ENCODE measurements at regions not wholly inside any gene's neighbourhood (a gene's known extent, or its start where the extent isn't known, plus 50 kb on each side); places are given as distances from the start of the nearest gene placed in this dataset.
"Not testable (repeated sequence)": the region's sequence is repeated elsewhere in the genome, so short reads cannot be mapped to it uniquely, and the experiment has no call there.

- ATAC-seq (no peak), DNase-seq (ENCODE audit: low spot score) (no peak)
Measured at GRCh38 chr6:27148404-27148795, 99.1 kb upstream of the PRSS16 start.

GRCh38 chr6:27149150-27149549 lies 98.4 kb upstream of the PRSS16 start:
- DNase-seq (ENCODE audit: low spot score) (no peak), ATAC-seq (no peak)

GRCh38 chr6:27154696-27155095 lies 92.8 kb upstream of the PRSS16 start:
- no peak for ATAC-seq
- no peak for DNase-seq (ENCODE audit: low spot score)

- no peak for DNase-seq (ENCODE audit: low spot score)
- ATAC-seq, result no peak
Measured at GRCh38 chr6:27156874-27157458, 90.5 kb upstream of the PRSS16 start.

GRCh38 chr6:27157459-27158315 lies 89.8 kb upstream of the PRSS16 start:
- no peak for DNase-seq (ENCODE audit: low spot score)
- peak; percentile 80 for ATAC-seq

- no peak for ATAC-seq
- DNase-seq (ENCODE audit: low spot score), result no peak
Measured at GRCh38 chr6:27158316-27158643, 89.2 kb upstream of the PRSS16 start.

GRCh38 chr6:27159725-27160124 lies 87.8 kb upstream of the PRSS16 start:
- DNase-seq (ENCODE audit: low spot score), result no peak
- ATAC-seq, result no peak

- no peak for ATAC-seq
- no peak for DNase-seq (ENCODE audit: low spot score)
Measured at GRCh38 chr6:27161115-27161514, 86.4 kb upstream of the PRSS16 start.

- ATAC-seq, result no peak
- DNase-seq (ENCODE audit: low spot score), result no peak
Measured at GRCh38 chr6:27161603-27161945, 85.9 kb upstream of the PRSS16 start.

GRCh38 chr6:27161946-27162603 lies 85.4 kb upstream of the PRSS16 start:
- ATAC-seq, result peak; percentile 69

GRCh38 chr6:27163834-27164233 lies 83.7 kb upstream of the PRSS16 start:
- ATAC-seq, result no peak
- DNase-seq (ENCODE audit: low spot score), result no peak

More at GRCh38 chr6:27161946-27162603, 85.4 kb upstream of the PRSS16 start:
- DNase-seq (ENCODE audit: low spot score), result no peak

GRCh38 chr6:27168108-27168507 lies 79.4 kb upstream of the PRSS16 start:
- ATAC-seq (no peak), DNase-seq (ENCODE audit: low spot score) (no peak)

GRCh38 chr6:27168586-27169443 lies 78.7 kb upstream of the PRSS16 start:
- DNase-seq (ENCODE audit: low spot score) (no peak), ATAC-seq (no peak)

GRCh38 chr6:27172524-27173231 lies 74.8 kb upstream of the PRSS16 start:
- ATAC-seq; DNase-seq (ENCODE audit: low spot score): not testable (repeated sequence)

- DNase-seq (ENCODE audit: low spot score); ATAC-seq: not testable (repeated sequence)
Measured at GRCh38 chr6:27173232-27173601, 74.3 kb upstream of the PRSS16 start.

GRCh38 chr6:27174958-27175357 lies 72.5 kb upstream of the PRSS16 start:
- DNase-seq (ENCODE audit: low spot score) (no peak), ATAC-seq (no peak)

GRCh38 chr6:27176096-27176495 lies 71.4 kb upstream of the PRSS16 start:
- DNase-seq (ENCODE audit: low spot score), result no peak
- ATAC-seq, result no peak

- ATAC-seq, result peak; percentile 47
- no peak for DNase-seq (ENCODE audit: low spot score)
Measured at GRCh38 chr6:27176523-27177484, 70.7 kb upstream of the PRSS16 start.

Data from left lobe of liver (tissue), 2 donors.